Muscle of leg (tissue), 3 donors: ENCODE measurements at regions not wholly inside any gene's neighbourhood (a gene's known extent, or its start where the extent isn't known, plus 50 kb on each side); places are given as distances from the start of the nearest gene placed in this dataset.
A peak's percentile ranks its signal among the peaks of the same experiment; 100 is the strongest.

Experiments
- DNase-seq: peaks from one replicate; pipeline ENCODE4 v3.0.0; 2013
- H3K27ac ChIP-seq: one replicate; pipeline ENCODE4 v1.5.1; 2013; ENCODE audit warnings: mild to moderate bottlenecking, low read length, control low read depth
- H3K27me3 ChIP-seq: one replicate; pipeline ENCODE4 v1.6.1; 2013; ENCODE audit warnings: low read length; ENCODE audit not compliant: control insufficient read depth, insufficient read depth
- H3K36me3 ChIP-seq: one replicate; pipeline ENCODE4 v1.6.1; 2013; ENCODE audit warnings: low read length; ENCODE audit not compliant: control insufficient read depth, insufficient read depth
- H3K4me1 ChIP-seq: one replicate; pipeline ENCODE4 v1.6.1; 2013; ENCODE audit warnings: low read length; ENCODE audit not compliant: control insufficient read depth, insufficient read depth
- H3K4me3 ChIP-seq: one replicate; pipeline ENCODE4 v1.5.1; 2013; ENCODE audit warnings: low read length, control low read depth
- H3K9me3 ChIP-seq: replicated peaks from 2 replicates; pipeline ENCODE4 v1.6.1; 2013; ENCODE audit warnings: low read depth, low read length; ENCODE audit not compliant: control insufficient read depth
- WGBS: methylation state at CpG from one replicate; pipeline ENCODE4 v1.1.5; 2013; ENCODE audit warnings: missing lambda C conversion rate; ENCODE audit not compliant: insufficient coverage; 5-methylcytosine and 5-hydroxymethylcytosine counted together

DNA sequence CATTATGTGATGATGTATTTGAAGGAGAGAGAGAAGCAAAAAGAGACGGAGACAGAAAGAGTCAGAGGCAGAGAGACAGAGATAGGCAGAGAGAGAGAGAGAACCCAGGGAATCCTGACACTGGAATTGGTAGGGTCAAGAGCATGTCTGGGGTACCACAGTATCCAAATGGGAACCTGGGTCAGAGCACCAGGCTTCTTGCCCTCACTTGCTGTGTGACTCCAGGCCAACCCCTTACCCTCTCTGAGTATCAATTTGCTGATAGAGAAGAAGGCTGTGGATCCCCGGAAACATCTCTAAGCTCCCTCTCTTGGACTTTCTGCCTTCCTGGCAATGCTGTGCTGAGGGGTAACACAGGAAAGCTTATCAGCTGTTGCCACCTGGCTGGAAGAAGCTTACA, 385.3 kb upstream of the SULF2 start:
- 100% methylated on average over 1 of the region's 2 CpGs for WGBS
- H3K27me3 ChIP-seq, result peaks cover 35% of the 10 kb centered on the region
- peaks cover 13% of the 10 kb centered on the region for H3K4me1 ChIP-seq
- H3K27ac ChIP-seq, result no peak overlapping the region
- DNase-seq, result no peak
- H3K4me3 ChIP-seq, result no peak overlapping the region
- peaks cover 5% of the 10 kb centered on the region for H3K9me3 ChIP-seq
- no peaks in the 10 kb centered on the region for H3K36me3 ChIP-seq

DNA sequence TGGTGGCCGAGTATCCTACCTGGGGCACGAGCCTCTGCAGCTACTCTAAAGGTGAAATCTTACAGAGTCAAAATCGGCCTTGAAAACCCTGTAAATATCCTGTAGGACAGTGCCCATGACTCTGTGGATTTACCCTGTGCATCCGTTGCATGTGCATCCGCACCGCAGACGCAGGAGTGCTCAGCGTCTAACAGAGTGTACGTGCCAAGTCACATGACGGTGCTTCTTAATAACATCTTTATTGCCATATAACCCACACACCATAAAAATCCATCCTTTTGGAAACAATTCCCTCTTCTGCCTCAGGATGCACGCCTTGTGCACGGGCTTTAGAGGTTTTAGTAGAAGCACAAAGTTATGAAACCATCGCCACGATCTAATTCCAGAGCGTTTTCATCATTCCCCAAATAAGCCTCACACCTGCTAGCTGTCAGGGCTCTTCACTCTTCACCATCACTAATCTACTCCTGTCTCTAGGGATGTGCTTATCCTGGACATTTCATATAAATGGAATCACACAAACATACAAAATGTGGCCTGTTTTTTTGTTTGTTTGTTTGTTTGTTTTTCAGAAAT, 384.5 kb upstream of the SULF2 start:
- no peak overlapping the region for H3K4me3 ChIP-seq
- H3K27ac ChIP-seq, result no peak overlapping the region
- H3K36me3 ChIP-seq, result no peaks in the 10 kb centered on the region
- peak; percentile 46 for DNase-seq
- 14% methylated on average over 6 of the region's 15 CpGs for WGBS
- peaks cover 38% of the 10 kb centered on the region for H3K27me3 ChIP-seq
- peaks cover 20% of the 10 kb centered on the region for H3K4me1 ChIP-seq
- H3K9me3 ChIP-seq, result peaks cover 5% of the 10 kb centered on the region

DNA sequence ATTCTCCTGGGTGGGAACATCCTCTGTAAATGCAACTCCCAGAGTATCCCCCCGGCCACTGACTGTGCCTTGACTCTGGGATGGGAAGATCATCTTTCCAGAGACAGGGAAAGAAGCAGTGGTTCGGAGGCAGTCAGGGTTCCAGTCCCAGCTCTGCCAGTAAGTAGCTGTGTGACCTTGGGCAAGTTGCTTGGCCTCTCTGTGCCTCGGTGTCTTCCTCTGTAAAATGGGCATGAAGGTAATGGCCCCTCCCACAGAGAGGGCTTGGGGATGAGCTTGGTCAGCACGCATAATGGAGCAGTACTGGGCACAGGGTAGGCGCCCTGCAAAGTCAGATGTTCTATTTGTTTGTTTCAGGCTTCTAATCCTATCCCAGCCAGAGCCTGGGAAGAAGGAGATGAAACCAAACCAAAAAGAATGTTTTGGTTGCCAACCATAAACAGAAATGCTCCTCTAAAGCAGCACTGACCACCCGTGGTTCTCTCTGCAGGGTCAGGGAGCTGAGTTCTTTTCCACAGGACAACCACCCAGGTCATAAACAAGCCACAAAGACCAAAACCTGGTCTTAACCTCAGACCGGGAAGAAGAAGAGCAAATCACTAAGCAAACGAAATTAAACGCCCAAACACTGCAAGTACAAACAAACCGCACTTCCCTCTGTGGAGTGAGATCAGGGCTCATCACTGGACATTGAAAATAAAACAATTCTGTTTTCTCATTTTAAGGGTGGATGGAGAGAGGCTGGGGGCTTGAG, 381.0 kb upstream of the SULF2 start:
- no peak overlapping the region for H3K4me3 ChIP-seq
- H3K27me3 ChIP-seq, result peaks cover 23% of the 10 kb centered on the region
- DNase-seq, result no peak
- peaks cover 20% of the 10 kb centered on the region for H3K4me1 ChIP-seq
- H3K9me3 ChIP-seq, result no peaks in the 10 kb centered on the region
- WGBS, result 71% methylated on average over 6 of the region's 10 CpGs
- H3K27ac ChIP-seq, result no peak overlapping the region
- no peaks in the 10 kb centered on the region for H3K36me3 ChIP-seq

- Histone ChIP-seq H3K27me3 (peaks cover 16% of the 10 kb centered on the region), H3K27ac (no peak overlapping the region), H3K4me1 (peaks cover 18% of the 10 kb centered on the region), H3K9me3 (no peaks in the 10 kb centered on the region), H3K4me3 (no peak overlapping the region), H3K36me3 (no peaks in the 10 kb centered on the region)
- DNase-seq, result no peak
- 54% methylated on average over 8 of the region's 9 CpGs for WGBS
These were observed 380.1 kb upstream of the SULF2 start for GRCh38 chr20:48165401-48165685.

DNA sequence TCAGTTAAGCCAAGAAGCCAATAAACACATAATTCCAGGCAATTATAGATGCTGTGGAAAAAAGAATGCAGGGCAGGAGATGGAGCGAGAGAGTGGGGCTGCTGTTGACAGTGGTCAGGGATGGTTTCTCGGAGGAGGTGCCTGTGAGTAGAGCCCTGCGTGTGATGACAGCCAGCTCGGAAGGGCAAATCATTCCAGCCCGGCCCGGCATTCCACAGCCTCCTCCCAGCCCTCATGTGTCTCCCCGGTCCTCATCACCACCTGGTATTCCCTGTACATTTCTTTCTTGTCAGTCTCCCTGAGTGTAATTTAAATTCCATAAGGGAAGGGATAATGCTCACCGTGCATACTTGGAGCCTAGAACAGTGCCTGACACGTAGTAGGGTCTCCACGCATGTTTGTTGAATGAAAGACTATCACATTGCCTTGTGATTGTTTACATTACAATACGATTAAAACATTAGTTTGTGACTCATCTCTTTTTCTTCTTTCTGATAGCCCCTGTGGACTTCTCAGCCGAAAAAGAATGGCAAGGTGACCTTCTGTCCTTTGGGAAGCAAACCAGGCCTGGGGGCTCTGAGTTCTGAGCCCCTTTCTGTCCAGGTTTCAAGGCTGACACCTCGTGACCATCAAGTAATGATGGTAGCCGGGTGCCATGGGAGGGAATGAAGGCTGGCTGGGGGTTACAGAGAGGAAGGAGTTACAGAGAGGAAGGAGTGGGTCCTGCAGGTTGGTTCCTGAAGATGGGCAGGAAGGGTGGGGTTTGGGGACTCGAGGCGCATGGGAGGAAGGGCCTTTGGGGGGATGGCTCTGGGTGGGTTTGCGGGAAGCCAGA, 379.5 kb upstream of the SULF2 start:
- Histone ChIP-seq H3K36me3 (no peaks in the 10 kb centered on the region), H3K9me3 (no peaks in the 10 kb centered on the region), H3K4me1 (peaks cover 16% of the 10 kb centered on the region), H3K27ac (no peak overlapping the region), H3K4me3 (no peak overlapping the region), H3K27me3 (peaks cover 16% of the 10 kb centered on the region)
- WGBS, result 66% methylated on average over 7 of the region's 17 CpGs
- no peak for DNase-seq

DNA sequence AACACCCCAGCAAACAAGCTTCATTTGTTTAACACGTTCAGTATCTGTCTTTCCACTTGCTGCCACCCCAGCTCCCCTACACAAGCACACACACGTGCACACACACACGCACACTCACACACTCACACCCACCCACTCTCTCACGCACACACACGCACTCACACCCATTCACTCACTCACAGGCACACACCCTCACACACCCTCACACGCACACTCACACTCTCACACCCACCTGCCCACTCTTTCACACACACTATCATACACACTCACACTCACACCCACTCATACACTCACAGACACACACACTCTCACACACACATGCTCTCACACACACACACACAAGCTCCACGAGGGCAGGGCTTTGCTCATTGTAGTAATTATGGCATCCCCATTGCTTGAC, 378.8 kb upstream of the SULF2 start:
- DNase-seq, result no peak
- H3K4me3 ChIP-seq, result no peak overlapping the region
- WGBS, result 74% methylated on average over 6 of the region's 7 CpGs
- H3K27ac ChIP-seq, result no peak overlapping the region
- H3K36me3 ChIP-seq, result no peaks in the 10 kb centered on the region
- peaks cover 14% of the 10 kb centered on the region for H3K4me1 ChIP-seq
- no peaks in the 10 kb centered on the region for H3K9me3 ChIP-seq
- peaks cover 13% of the 10 kb centered on the region for H3K27me3 ChIP-seq

- H3K9me3 ChIP-seq, result no peaks in the 10 kb centered on the region
- H3K36me3 ChIP-seq, result no peaks in the 10 kb centered on the region
- WGBS, result 38% methylated on average over 6 of the region's 7 CpGs
- DNase-seq, result no peak
- peaks cover 14% of the 10 kb centered on the region for H3K4me1 ChIP-seq
- H3K4me3 ChIP-seq, result no peak overlapping the region
- H3K27me3 ChIP-seq, result peaks cover 13% of the 10 kb centered on the region
- no peak overlapping the region for H3K27ac ChIP-seq
These were observed 378.2 kb upstream of the SULF2 start for GRCh38 chr20:48163505-48163904.

DNA sequence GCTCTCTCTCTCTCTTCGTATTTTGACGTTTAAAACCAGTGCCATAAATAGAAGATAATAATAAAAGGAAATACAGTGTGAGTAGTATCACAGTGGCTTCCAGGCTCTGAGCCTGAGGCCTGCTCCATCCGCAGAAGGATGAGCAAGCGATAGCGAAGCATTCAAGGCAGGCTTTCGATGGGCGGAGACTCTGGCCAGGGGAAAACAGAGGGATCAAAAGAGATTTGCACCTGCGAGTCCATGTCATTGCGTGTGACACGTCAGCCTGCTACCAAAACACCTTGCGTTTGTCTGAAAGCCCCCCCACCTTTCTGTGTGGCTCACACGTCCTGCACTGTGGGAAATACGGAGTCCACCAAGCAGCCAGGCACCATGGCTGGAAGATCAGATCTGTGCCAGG, 377.3 kb upstream of the SULF2 start:
- Histone ChIP-seq H3K4me3 (no peak overlapping the region), H3K27ac (no peak overlapping the region)
- WGBS, result 89% methylated on average over 10 of the region's 13 CpGs

GRCh38 chr20:48159145-48160008, 374.1 kb upstream of the SULF2 start:
- H3K36me3 ChIP-seq, result no peaks in the 10 kb centered on the region
- peaks cover 6% of the 10 kb centered on the region for H3K9me3 ChIP-seq
- no peak overlapping the region for H3K4me3 ChIP-seq
- WGBS, result 56% methylated on average over 9 of the region's 11 CpGs
- H3K27me3 ChIP-seq, result peaks cover 8% of the 10 kb centered on the region
- DNase-seq, result peak; percentile 46
- no peak overlapping the region for H3K27ac ChIP-seq
- H3K4me1 ChIP-seq, result peaks cover 20% of the 10 kb centered on the region

More for the DNA sequence above, 377.3 kb upstream of the SULF2 start:
- peaks cover 10% of the 10 kb centered on the region for H3K27me3 ChIP-seq
- no peaks in the 10 kb centered on the region for H3K36me3 ChIP-seq
- no peak for DNase-seq
- H3K9me3 ChIP-seq, result no peaks in the 10 kb centered on the region
- H3K4me1 ChIP-seq, result peaks cover 17% of the 10 kb centered on the region

DNA sequence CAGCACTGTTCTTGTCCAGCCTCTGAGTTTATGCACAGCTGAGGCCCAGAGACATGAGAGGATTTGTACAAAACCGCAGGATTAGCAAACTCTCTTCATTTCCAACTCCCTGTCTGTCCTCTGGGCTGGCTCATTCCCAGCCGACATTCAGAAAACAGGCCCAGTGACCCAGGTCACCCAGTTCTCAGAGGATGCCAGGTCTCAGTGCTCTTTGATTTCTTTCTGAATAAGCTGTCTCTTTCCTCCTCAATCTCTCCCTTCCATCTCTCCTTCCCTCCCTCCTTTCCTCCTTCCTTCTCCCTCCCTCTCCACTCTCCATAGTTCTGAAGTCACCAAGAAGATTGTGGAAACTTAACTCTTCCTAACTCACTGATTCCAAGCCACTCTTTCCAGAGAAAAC, 372.7 kb upstream of the SULF2 start:
- Histone ChIP-seq H3K27me3 (peaks cover 10% of the 10 kb centered on the region), H3K27ac (no peak overlapping the region), H3K4me1 (peaks cover 23% of the 10 kb centered on the region), H3K4me3 (no peak overlapping the region), H3K36me3 (no peaks in the 10 kb centered on the region), H3K9me3 (peaks cover 6% of the 10 kb centered on the region)
- 13% methylated on average over 2 of the region's 2 CpGs for WGBS
- DNase-seq, result peak; percentile 40
